ENCODE measurements at regions not wholly inside any gene's neighbourhood (a gene's known extent, or its start where the extent isn't known, plus 50 kb on each side); places are given as distances from the start of the nearest gene placed in this dataset.

GRCh38 chr1:228821252-228821651 lies 86.0 kb downstream of the RHOU start:
- TF ChIP-seq CTCF (IDR thresholded peaks at IDR 0.05; ENCODE audit: low read depth, low read length, missing input control) (no peak), JUND (IDR thresholded peaks at IDR 0.05) (peak in 1 of 2 donors; percentile 14), MAX (IDR thresholded peaks at IDR 0.05) (no peak), ZBTB33 (IDR thresholded peaks at IDR 0.05) (no peak), REST (IDR thresholded peaks at IDR 0.05) (no peak), RXRA (IDR thresholded peaks at IDR 0.05) (peak in 1 of 2 donors; percentile 30), NR2F2 (IDR thresholded peaks at IDR 0.05) (no peak), SP1 (IDR thresholded peaks at IDR 0.05) (no peak), TAF1 (conservative IDR thresholded peaks at IDR 0.05) (no peak), YY1 (IDR thresholded peaks at IDR 0.05) (no peak), RAD21 (IDR thresholded peaks at IDR 0.05) (peak in 1 of 2 donors; percentile 25)

All from liver (tissue), 3 donors.